Fibroblast of skin of back (primary cell): ENCODE measurements at regions not wholly inside any gene's neighbourhood (a gene's known extent, or its start where the extent isn't known, plus 50 kb on each side); places are given as distances from the start of the nearest gene placed in this dataset.
"Not testable (repeated sequence)": the region's sequence is repeated elsewhere in the genome, so short reads cannot be mapped to it uniquely, and the experiment has no call there.

Source experiments
- DNase-seq: peaks from one replicate; pipeline ENCODE4 v3.0.0-alpha.2; 2013

GRCh38 chr3:75611724-75612460 lies 52.2 kb upstream of the FRG2C start:
- not testable (repeated sequence) for DNase-seq
